HEK293 (cell line): ENCODE measurements at regions not wholly inside any gene's neighbourhood (a gene's known extent, or its start where the extent isn't known, plus 50 kb on each side); places are given as distances from the start of the nearest gene placed in this dataset.

Experiments used
- CTCF ChIP-seq: fragments of 450-650 bp; formaldehyde crosslinking; IDR thresholded peaks from 2 replicates; pipeline ENCODE4 v1.5.1; 2016; ENCODE audit warnings: missing biosample characterization, missing genetic modification characterization
- EGR2 ChIP-seq: fragments of 450-650 bp; formaldehyde crosslinking; IDR thresholded peaks from 2 replicates; pipeline ENCODE4 v1.5.1; 2016; ENCODE audit warnings: low read depth, missing biosample characterization, missing genetic modification characterization
- GLI4 ChIP-seq: fragments of 450-650 bp; formaldehyde crosslinking; IDR thresholded peaks from 2 replicates; pipeline ENCODE4 v1.5.1; 2016; ENCODE audit warnings: missing biosample characterization, missing genetic modification characterization
- PBX3 ChIP-seq: sonication (generic); formaldehyde crosslinking; IDR thresholded peaks from 2 replicates; pipeline ENCODE4 v1.8.1; 2022; ENCODE audit warnings: mild to moderate bottlenecking, moderate library complexity, missing genetic modification reagents
- REST ChIP-seq: fragments of 450-650 bp; formaldehyde crosslinking; IDR thresholded peaks from 2 replicates; pipeline ENCODE4 v1.5.1; 2016; ENCODE audit warnings: missing biosample characterization, missing genetic modification characterization
- SALL2 ChIP-seq: fragments of 450-650 bp; formaldehyde crosslinking; IDR thresholded peaks from 2 replicates; pipeline ENCODE4 v1.5.0; 2017; ENCODE audit warnings: missing biosample characterization, mild to moderate bottlenecking, missing genetic modification characterization, borderline replicate concordance
- SP2 ChIP-seq: fragments of 450-650 bp; formaldehyde crosslinking; IDR thresholded peaks from 2 replicates; pipeline ENCODE4 v1.5.1; 2016; ENCODE audit warnings: missing biosample characterization, missing genetic modification characterization
- TCF7L2 ChIP-seq: IDR thresholded peaks from 2 replicates; pipeline ENCODE4 v1.6.1; 2011; ENCODE audit warnings: low read depth, mild to moderate bottlenecking, inconsistent platforms, low read length, moderate library complexity, borderline replicate concordance
- TSHZ1 ChIP-seq: fragments of 450-650 bp; formaldehyde crosslinking; IDR thresholded peaks from 2 replicates; pipeline ENCODE4 v1.5.1; 2016; ENCODE audit warnings: missing biosample characterization, missing genetic modification characterization, borderline replicate concordance
- YY1 ChIP-seq: fragments of 450-650 bp; formaldehyde crosslinking; IDR thresholded peaks from 2 replicates; pipeline ENCODE4 v1.5.1; 2018; ENCODE audit warnings: missing biosample characterization, missing genetic modification characterization
- ZNF311 ChIP-seq: fragments of 450-650 bp; formaldehyde crosslinking; IDR thresholded peaks from 2 replicates; pipeline ENCODE4 v1.5.1; 2017; ENCODE audit warnings: missing biosample characterization, missing genetic modification characterization, borderline replicate concordance
- ZNF529 ChIP-seq: fragments of 450-650 bp; formaldehyde crosslinking; IDR thresholded peaks from 2 replicates; pipeline ENCODE4 v1.5.1; 2017; ENCODE audit warnings: missing genetic modification characterization, missing biosample characterization; ENCODE audit not compliant: insufficient replicate concordance
- ZNF596 ChIP-seq: fragments of 450-650 bp; IDR thresholded peaks from 2 replicates; pipeline ENCODE4 v1.5.0; 2018; ENCODE audit warnings: missing biosample characterization, mild to moderate bottlenecking, missing genetic modification characterization, moderate library complexity

- TF ChIP-seq ZNF311 (tag by site-specific recombination): no peak
- TF ChIP-seq YY1 (tag by site-specific recombination): no peak
- TF ChIP-seq REST (tag by site-specific recombination): no peak
- TF ChIP-seq CTCF (tag by site-specific recombination): no peak
- TF ChIP-seq SP2 (tag by site-specific recombination): no peak
- no peak for TF ChIP-seq ZNF529 (tag by site-specific recombination)
- TF ChIP-seq ZNF596: no peak
- no peak for TF ChIP-seq TCF7L2
- no peak for TF ChIP-seq GLI4 (tag by site-specific recombination)
- TF ChIP-seq EGR2 (tag by site-specific recombination): no peak
- no peak for TF ChIP-seq SALL2
- TF ChIP-seq TSHZ1 (tag by site-specific recombination): no peak
- no peak for TF ChIP-seq PBX3 (CRISPR knock-in tag)
Measured at GRCh38 chr13:26895081-26895807, 134.7 kb upstream of the GPR12 start.
